RWPE1 (cell line): ENCODE measurements at regions not wholly inside any gene's neighbourhood (a gene's known extent, or its start where the extent isn't known, plus 50 kb on each side); places are given as distances from the start of the nearest gene placed in this dataset.

Source experiments
- CTCF ChIA-PET: fragments of 350-600 bp; sonication (Branson Sonifier 250); formaldehyde crosslinking; extraction: SDS; loops from one replicate; lab custom pipeline; 2021; lab: Yijun Ruan, JAX
- POLR2A ChIA-PET: fragments of 400-600 bp; formaldehyde crosslinking; extraction: SDS; loops from one replicate; lab custom pipeline; 2020; ENCODE audit warnings: antibody characterized with exemption; ENCODE audit not compliant: low non-redundant PET; lab: Yijun Ruan, JAX
- DNase-seq: peaks from one replicate; pipeline ENCODE4 v3.0.0; 2012; ENCODE audit warnings: low spot score
- H3K27ac ChIP-seq: fragments of 450-650 bp; 2 replicates; pipeline ENCODE4 v1.5.1; 2017
- TF ChIP-seq, protein P1 (sequence below): fragments of 450-650 bp; conservative IDR thresholded peaks from 2 replicates; pipeline ENCODE4 v1.5.1; 2017; ENCODE audit warnings: low read depth, mild to moderate bottlenecking

- TF ChIP-seq, protein P1, sequence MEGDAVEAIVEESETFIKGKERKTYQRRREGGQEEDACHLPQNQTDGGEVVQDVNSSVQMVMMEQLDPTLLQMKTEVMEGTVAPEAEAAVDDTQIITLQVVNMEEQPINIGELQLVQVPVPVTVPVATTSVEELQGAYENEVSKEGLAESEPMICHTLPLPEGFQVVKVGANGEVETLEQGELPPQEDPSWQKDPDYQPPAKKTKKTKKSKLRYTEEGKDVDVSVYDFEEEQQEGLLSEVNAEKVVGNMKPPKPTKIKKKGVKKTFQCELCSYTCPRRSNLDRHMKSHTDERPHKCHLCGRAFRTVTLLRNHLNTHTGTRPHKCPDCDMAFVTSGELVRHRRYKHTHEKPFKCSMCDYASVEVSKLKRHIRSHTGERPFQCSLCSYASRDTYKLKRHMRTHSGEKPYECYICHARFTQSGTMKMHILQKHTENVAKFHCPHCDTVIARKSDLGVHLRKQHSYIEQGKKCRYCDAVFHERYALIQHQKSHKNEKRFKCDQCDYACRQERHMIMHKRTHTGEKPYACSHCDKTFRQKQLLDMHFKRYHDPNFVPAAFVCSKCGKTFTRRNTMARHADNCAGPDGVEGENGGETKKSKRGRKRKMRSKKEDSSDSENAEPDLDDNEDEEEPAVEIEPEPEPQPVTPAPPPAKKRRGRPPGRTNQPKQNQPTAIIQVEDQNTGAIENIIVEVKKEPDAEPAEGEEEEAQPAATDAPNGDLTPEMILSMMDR, result no peak
- ChIA-PET POLR2A (no interaction called here), CTCF (interaction anchor here (0.6 kb wide), 2 partner anchors 681 to 1472 kb away, joined by 3 read pairs; no protein-coding TSS in a partner anchor)
- H3K27ac ChIP-seq, result no peak overlapping the region
- DNase-seq, result no peak
Measured at GRCh38 chr16:65837464-65837863, 529.0 kb upstream of the CDH5 start.

- TF ChIP-seq, protein P1, result no peak
- POLR2A ChIA-PET, result no interaction called here
- no peak overlapping the region for H3K27ac ChIP-seq
- no peak for DNase-seq
- CTCF ChIA-PET, result no interaction called here
Measured at GRCh38 chr16:65834688-65835087, 531.8 kb upstream of the CDH5 start.

- peak; percentile 45 for DNase-seq
- POLR2A ChIA-PET, result no interaction called here
- TF ChIP-seq, protein P1, result no peak
- H3K27ac ChIP-seq, result no peak overlapping the region
- CTCF ChIA-PET, result no interaction called here
Measured at GRCh38 chr16:65833171-65833871, 533.2 kb upstream of the CDH5 start.

DNA sequence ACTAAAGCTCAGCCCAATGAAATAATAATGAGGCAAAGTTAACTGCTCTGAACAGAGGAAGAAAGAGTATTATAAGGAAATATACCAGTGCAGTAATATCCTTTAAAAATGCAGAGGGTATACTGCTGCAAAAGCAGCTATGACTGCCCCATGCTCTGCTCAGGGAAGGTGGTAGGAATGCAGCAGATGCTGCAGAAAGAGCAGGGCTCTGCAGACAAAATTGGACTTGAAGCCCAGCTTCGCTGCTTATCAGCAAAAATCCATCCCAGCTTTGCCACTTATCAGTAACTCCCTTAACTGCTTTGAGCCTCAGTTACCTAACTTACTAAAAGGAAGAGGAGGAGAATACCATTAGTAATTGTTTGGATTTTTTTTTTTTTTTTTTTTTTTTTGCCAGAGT, 533.8 kb upstream of the CDH5 start:
- no peak for DNase-seq
- TF ChIP-seq, protein P1, result no peak
- ChIA-PET CTCF (no interaction called here), POLR2A (no interaction called here)
- H3K27ac ChIP-seq, result no peak overlapping the region

- TF ChIP-seq, protein P1, result no peak
- no peak for DNase-seq
- ChIA-PET CTCF (interaction anchor here (0.6 kb wide), 1 partner anchor 1599 kb away, joined by 3 read pairs; no protein-coding TSS in a partner anchor), POLR2A (no interaction called here)
- H3K27ac ChIP-seq, result no peak overlapping the region
Measured at GRCh38 chr16:65831903-65832666, 534.4 kb upstream of the CDH5 start.

GRCh38 chr16:65829076-65829475, 537.4 kb upstream of the CDH5 start:
- ChIA-PET POLR2A (no interaction called here), CTCF (no interaction called here)
- H3K27ac ChIP-seq, result no peak overlapping the region
- no peak for DNase-seq
- TF ChIP-seq, protein P1, result no peak
